Osteocyte (in vitro differentiated cells): ENCODE measurements at regions not wholly inside any gene's neighbourhood (a gene's known extent, or its start where the extent isn't known, plus 50 kb on each side); places are given as distances from the start of the nearest gene placed in this dataset.
"Not testable (repeated sequence)": the region's sequence is repeated elsewhere in the genome, so short reads cannot be mapped to it uniquely, and the experiment has no call there.

Source experiments
- DNase-seq: peaks from one replicate; pipeline ENCODE4 v3.0.0; 2021; ENCODE audit warnings: mixed read lengths; ENCODE audit not compliant: unreplicated experiment; ENCODE audit errors: extremely low spot score
- H3K27ac Mint-ChIP-seq: one replicate; pipeline ENCODE4 v1.8.0; 2021; ENCODE audit warnings: mild to moderate bottlenecking, mixed read lengths; ENCODE audit not compliant: unreplicated experiment
- H3K27me3 Mint-ChIP-seq: one replicate; pipeline ENCODE4 v1.8.0; 2021; ENCODE audit warnings: mixed read lengths; ENCODE audit not compliant: unreplicated experiment
- H3K36me3 Mint-ChIP-seq: one replicate; pipeline ENCODE4 v1.8.0; 2021; ENCODE audit warnings: mixed read lengths; ENCODE audit not compliant: unreplicated experiment
- H3K4me1 Mint-ChIP-seq: one replicate; pipeline ENCODE4 v1.8.0; 2021; ENCODE audit warnings: mixed read lengths; ENCODE audit not compliant: unreplicated experiment
- H3K4me3 Mint-ChIP-seq: one replicate; pipeline ENCODE4 v1.8.0; 2021; ENCODE audit warnings: mild to moderate bottlenecking, moderate library complexity, mixed read lengths; ENCODE audit not compliant: unreplicated experiment
- H3K9me3 Mint-ChIP-seq: one replicate; pipeline ENCODE4 v1.8.0; 2021; ENCODE audit warnings: mixed read lengths; ENCODE audit not compliant: unreplicated experiment
- TF ChIP-seq, protein P1 (sequence below): fragments of 200-600 bp; sonication (generic); IDR thresholded peaks from 2 replicates; pipeline ENCODE4 v1.5.0; 2021; ENCODE audit warnings: antibody characterized with exemption, mild to moderate bottlenecking, moderate library complexity

DNA sequence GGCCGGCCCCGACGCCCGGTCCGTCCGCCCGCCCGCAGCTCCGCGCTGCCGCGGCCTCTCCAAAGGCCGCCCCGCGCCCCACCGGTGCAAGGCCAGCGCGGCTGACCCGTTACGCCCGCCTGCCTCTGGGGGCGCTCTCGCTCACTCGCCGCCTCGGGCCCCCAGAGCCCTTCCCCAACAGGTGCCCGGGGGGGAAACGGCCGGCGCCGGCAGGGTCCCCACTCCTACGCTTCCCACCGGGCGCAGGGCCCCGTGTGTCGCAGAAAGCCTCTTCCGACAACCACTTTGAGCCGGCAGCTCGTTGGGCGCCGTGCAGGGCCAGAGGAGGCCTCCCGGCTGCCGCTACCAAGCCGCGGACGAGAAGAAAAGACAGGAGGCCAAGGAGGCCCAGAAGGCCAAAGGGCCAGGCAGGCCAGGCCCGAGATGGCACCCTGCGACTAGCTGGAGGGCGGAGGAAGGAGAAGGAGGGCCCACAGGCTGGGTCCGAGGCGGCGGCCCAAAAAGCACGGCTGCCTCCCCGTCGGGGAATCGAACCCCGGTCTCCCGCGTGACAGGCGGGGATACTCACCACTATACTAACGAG lies 64.9 kb upstream of the FCGR2A start:
- Mint-ChIP-seq H3K4me3 (peak overlapping the region; percentile 79), H3K27me3 (peaks cover 36% of the 10 kb centered on the region)
- TF ChIP-seq, protein P1, sequence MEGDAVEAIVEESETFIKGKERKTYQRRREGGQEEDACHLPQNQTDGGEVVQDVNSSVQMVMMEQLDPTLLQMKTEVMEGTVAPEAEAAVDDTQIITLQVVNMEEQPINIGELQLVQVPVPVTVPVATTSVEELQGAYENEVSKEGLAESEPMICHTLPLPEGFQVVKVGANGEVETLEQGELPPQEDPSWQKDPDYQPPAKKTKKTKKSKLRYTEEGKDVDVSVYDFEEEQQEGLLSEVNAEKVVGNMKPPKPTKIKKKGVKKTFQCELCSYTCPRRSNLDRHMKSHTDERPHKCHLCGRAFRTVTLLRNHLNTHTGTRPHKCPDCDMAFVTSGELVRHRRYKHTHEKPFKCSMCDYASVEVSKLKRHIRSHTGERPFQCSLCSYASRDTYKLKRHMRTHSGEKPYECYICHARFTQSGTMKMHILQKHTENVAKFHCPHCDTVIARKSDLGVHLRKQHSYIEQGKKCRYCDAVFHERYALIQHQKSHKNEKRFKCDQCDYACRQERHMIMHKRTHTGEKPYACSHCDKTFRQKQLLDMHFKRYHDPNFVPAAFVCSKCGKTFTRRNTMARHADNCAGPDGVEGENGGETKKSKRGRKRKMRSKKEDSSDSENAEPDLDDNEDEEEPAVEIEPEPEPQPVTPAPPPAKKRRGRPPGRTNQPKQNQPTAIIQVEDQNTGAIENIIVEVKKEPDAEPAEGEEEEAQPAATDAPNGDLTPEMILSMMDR: peak; percentile 54

DNA sequence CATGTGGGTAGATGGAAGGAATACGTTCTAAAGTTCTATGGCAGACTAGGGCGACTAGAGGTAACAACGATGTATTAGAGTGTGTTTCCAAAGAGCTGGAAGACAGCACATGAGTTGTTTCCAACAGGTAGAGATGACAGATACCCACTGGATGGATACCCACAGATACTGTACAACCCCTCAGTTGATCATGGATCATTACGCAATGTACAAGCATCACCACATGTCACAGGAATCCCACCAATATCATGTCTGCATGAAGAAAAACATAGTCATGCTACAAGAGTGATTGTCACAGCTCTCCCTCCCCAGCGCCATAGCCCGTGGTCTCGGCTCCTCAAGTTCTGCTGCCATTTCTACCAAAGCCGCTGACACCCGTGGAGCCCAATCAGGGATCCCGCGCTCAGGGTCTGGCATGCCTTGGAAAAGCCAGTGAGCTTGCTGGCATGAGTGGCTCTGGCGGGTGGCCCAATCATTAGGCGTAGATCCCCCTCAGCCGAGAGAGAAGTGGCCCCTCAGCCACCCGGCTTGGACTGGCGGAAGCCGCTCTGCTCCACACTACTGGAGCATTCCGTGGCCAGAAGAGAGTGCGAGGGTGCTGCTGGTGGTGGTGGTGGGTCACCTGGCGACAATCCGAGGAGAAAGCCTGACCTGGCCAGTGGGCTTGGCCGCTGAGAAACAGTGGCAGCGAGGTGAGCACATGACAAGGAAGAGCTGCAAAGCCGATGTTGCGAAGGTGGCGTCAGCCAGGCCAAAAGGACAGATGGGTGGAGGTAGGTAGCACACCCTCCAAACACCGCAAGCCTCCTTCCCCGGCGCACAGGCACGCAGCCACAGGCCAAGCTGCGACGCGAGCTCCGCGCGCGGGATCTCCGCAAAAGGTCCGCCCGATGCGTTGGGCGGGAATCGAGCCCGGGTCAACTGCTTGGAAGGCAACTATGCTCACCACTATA lies 65.7 kb upstream of the FCGR2A start:
- H3K4me3 Mint-ChIP-seq: peak overlapping the region; percentile 38
- TF ChIP-seq, protein P1: no peak

More for the DNA sequence above, 64.9 kb upstream of the FCGR2A start:
- H3K27ac Mint-ChIP-seq: no peak overlapping the region
- peaks cover 5% of the 10 kb centered on the region for H3K4me1 Mint-ChIP-seq
- no peaks in the 10 kb centered on the region for H3K9me3 Mint-ChIP-seq
- no peaks in the 10 kb centered on the region for H3K36me3 Mint-ChIP-seq
- DNase-seq: no peak

DNA sequence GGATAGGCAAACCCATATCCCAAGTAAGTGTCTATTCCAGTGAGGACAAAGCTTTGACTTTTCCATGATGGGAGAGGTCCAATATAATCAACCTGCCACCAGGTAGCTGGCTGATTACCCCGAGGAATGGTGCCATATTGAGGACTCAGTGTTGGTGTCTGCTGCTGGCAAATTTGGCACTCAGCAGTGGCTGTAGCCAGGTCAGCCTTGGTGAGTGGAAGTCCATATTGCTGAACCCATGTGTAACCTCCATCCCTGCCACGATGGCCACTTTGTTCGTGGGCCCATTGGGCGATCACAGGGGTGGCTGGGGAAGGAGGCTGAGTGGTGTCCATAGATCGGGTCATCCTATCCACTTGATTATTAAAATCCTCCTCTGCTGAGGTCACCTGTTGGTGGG lies 65.5 kb upstream of the CFAP126 start:
- H3K4me3 Mint-ChIP-seq, H3K27ac Mint-ChIP-seq, H3K36me3 Mint-ChIP-seq, H3K9me3 Mint-ChIP-seq, H3K4me1 Mint-ChIP-seq: not testable (repeated sequence)
- DNase-seq: peak; percentile 62
- H3K27me3 Mint-ChIP-seq: peaks cover 75% of the 10 kb centered on the region

More for the DNA sequence above, 65.7 kb upstream of the FCGR2A start:
- Mint-ChIP-seq H3K4me1 (peaks cover 5% of the 10 kb centered on the region), H3K36me3 (no peaks in the 10 kb centered on the region), H3K9me3 (no peaks in the 10 kb centered on the region), H3K27ac (no peak overlapping the region), H3K27me3 (peaks cover 42% of the 10 kb centered on the region)
- DNase-seq: no peak

DNA sequence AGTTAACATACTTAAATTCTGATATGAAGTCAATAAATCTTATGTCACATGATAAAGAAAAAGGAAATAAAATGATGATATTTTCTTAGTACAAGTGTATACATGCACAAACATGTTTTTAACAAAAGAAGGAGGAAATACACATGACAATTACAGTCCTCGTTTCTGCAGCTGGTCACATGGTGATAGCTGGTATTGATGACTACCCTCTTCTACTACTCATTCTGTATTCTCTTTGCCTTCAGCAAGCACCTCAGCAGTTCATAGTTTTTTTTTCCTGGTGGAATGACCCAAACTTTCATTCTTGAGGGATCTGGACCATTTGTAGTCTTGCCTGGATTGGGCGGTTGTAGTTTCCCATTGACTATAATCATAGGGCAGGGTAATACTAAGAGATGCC lies 64.4 kb upstream of the CFAP126 start:
- H3K4me3 Mint-ChIP-seq: no peak overlapping the region
- no peak for DNase-seq
- peaks cover 73% of the 10 kb centered on the region for H3K27me3 Mint-ChIP-seq
- no peaks in the 10 kb centered on the region for H3K9me3 Mint-ChIP-seq
- H3K27ac Mint-ChIP-seq: no peak overlapping the region
- TF ChIP-seq, protein P1: no peak
- no peaks in the 10 kb centered on the region for H3K36me3 Mint-ChIP-seq
- H3K4me1 Mint-ChIP-seq: peaks cover 10% of the 10 kb centered on the region

DNA sequence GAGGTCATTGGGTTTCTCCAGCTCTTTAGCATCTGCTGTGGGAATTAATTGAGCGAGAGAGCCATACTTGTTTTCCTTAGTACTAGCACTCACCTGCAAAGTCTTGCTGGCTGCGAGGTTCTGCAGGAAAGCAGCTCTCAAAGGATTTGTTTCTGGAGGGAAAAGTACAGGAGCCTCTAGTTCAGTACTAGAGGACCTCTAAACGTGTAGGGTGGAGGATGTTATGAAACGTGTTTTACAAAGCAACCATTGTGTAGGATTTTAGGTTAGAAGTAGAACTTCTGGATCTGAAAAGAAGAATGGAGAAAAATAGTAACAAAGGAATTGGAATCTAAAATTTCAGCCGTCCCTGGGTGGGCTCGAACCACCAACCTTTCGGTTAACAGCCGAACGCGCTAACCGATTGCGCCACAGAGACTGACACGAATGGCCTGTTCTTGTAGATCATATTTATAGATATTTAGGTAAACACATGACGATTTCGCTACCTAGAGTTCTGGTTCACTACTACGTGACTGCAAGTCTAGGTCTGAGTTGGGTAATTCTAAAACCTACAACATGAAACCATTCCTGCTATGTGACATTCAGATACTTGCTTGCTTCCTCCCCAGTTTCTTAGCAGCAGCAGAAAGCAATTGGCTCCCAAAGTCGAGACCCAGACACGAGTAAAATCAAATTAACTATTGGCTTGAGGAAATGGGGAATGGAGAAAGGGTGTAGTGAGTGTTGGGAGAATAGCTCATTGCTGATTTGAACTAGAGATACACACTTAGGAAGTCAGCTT lies 60.2 kb upstream of the CFAP126 start:
- H3K4me3 Mint-ChIP-seq: peak overlapping the region; percentile 48
- peak; percentile 76 for DNase-seq
- H3K27ac Mint-ChIP-seq: no peak overlapping the region
- H3K4me1 Mint-ChIP-seq: peaks cover 12% of the 10 kb centered on the region
- peaks cover 65% of the 10 kb centered on the region for H3K27me3 Mint-ChIP-seq
- no peaks in the 10 kb centered on the region for H3K9me3 Mint-ChIP-seq
- H3K36me3 Mint-ChIP-seq: no peaks in the 10 kb centered on the region
- TF ChIP-seq, protein P1: no peak

DNA sequence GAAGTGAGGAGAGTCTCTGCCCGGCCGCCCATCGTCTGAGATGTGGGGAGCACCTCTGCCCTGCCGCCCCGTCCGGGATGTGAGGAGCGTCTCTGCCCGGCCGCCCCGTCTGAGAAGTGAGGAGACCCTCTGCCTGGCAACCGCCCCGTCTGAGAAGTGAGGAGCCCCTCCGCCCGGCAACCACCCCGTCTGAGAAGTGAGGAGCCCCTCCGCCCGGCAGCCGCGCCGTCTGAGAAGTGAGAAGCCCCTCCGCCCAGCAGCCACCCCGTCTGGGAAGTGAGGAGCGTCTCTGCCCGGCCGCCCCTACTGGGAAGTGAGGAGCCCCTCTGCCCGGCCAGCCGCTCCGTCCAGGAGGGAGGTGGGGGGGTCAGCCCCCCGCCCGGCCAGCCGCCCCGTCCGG lies 55.2 kb upstream of the CFAP126 start:
- H3K27ac Mint-ChIP-seq, DNase-seq, H3K36me3 Mint-ChIP-seq, H3K9me3 Mint-ChIP-seq, H3K4me3 Mint-ChIP-seq: not testable (repeated sequence)
- Mint-ChIP-seq H3K27me3 (peaks cover 32% of the 10 kb centered on the region), H3K4me1 (peaks cover 19% of the 10 kb centered on the region)
